Mesendoderm (in vitro differentiated cells): ENCODE measurements at regions not wholly inside any gene's neighbourhood (a gene's known extent, or its start where the extent isn't known, plus 50 kb on each side); places are given as distances from the start of the nearest gene placed in this dataset.

Experiments
- DNase-seq: peaks from one replicate; pipeline ENCODE4 v3.0.0; 2013
- H2AK5ac ChIP-seq: 2 replicates; pipeline ENCODE4 v1.6.1; 2013; ENCODE audit warnings: low read length, inconsistent platforms
- H2BK120ac ChIP-seq: 2 replicates; pipeline ENCODE4 v1.6.1; 2013; ENCODE audit warnings: low read depth, mild to moderate bottlenecking, low read length, moderate library complexity, mixed read lengths
- H2BK15ac ChIP-seq: replicated peaks from 2 replicates; pipeline ENCODE4 v1.6.1; 2013; ENCODE audit warnings: low read depth, mild to moderate bottlenecking, moderate library complexity
- H2BK5ac ChIP-seq: 2 replicates; pipeline ENCODE4 v1.6.1; 2013; ENCODE audit warnings: low read length, inconsistent platforms
- H3K18ac ChIP-seq: 2 replicates; pipeline ENCODE4 v1.6.1; 2013; ENCODE audit warnings: mild to moderate bottlenecking, low read length, mixed read lengths
- H3K23ac ChIP-seq: one replicate; pipeline ENCODE4 v1.6.1; 2013; ENCODE audit warnings: low read length
- H3K27ac ChIP-seq: 2 replicates; pipeline ENCODE4 v1.5.1; 2013; ENCODE audit warnings: low read depth, mild to moderate bottlenecking, inconsistent platforms, low read length, moderate library complexity
- H3K27me3 ChIP-seq: 2 replicates; pipeline ENCODE4 v1.6.1; 2013; ENCODE audit warnings: low read length, control low read depth, mild to moderate bottlenecking, inconsistent platforms; ENCODE audit not compliant: insufficient read depth, poor library complexity
- H3K36me3 ChIP-seq: 2 replicates; pipeline ENCODE4 v1.6.1; 2013; ENCODE audit warnings: low read length, inconsistent platforms; ENCODE audit not compliant: control insufficient read depth, insufficient read depth
- H3K4ac ChIP-seq: one replicate; pipeline ENCODE4 v1.6.1; 2013; ENCODE audit warnings: low read depth, mild to moderate bottlenecking, low read length, moderate library complexity
- H3K4me1 ChIP-seq: 2 replicates; pipeline ENCODE4 v1.6.1; 2013; ENCODE audit warnings: low read depth, low read length, inconsistent platforms; ENCODE audit not compliant: control insufficient read depth
- H3K4me2 ChIP-seq: 2 replicates; pipeline ENCODE4 v1.6.1; 2013; ENCODE audit warnings: low read length
- H3K4me3 ChIP-seq: 2 replicates; pipeline ENCODE4 v1.5.1; 2013; ENCODE audit warnings: mild to moderate bottlenecking, low read length
- H3K56ac ChIP-seq: one replicate; pipeline ENCODE4 v1.6.1; 2013; ENCODE audit warnings: low read length
- H3K79me1 ChIP-seq: 2 replicates; pipeline ENCODE4 v1.6.1; 2013; ENCODE audit warnings: low read length, inconsistent platforms
- H3K79me2 ChIP-seq: 2 replicates; pipeline ENCODE4 v1.6.1; 2013; ENCODE audit warnings: mild to moderate bottlenecking, low read length; ENCODE audit not compliant: control insufficient read depth, insufficient read depth
- H3K9ac ChIP-seq: 2 replicates; pipeline ENCODE4 v1.6.1; 2013; ENCODE audit warnings: low read length, inconsistent platforms
- H4K5ac ChIP-seq: one replicate; pipeline ENCODE4 v1.6.1; 2013; ENCODE audit warnings: low read length
- H4K8ac ChIP-seq: one replicate; pipeline ENCODE4 v1.6.1; 2013; ENCODE audit warnings: low read depth, mild to moderate bottlenecking, control low read depth, low read length, moderate library complexity
- WGBS: extraction: QIAGEN DNeasy Blood & Tissue Kit; methylation state at CpG from one replicate; pipeline ENCODE4 v1.1.7; 2013; ENCODE audit warnings: low lambda C conversion rate, missing lambda C conversion rate; ENCODE audit not compliant: insufficient coverage; ENCODE audit errors: extremely low coverage; 5-methylcytosine and 5-hydroxymethylcytosine counted together

DNA sequence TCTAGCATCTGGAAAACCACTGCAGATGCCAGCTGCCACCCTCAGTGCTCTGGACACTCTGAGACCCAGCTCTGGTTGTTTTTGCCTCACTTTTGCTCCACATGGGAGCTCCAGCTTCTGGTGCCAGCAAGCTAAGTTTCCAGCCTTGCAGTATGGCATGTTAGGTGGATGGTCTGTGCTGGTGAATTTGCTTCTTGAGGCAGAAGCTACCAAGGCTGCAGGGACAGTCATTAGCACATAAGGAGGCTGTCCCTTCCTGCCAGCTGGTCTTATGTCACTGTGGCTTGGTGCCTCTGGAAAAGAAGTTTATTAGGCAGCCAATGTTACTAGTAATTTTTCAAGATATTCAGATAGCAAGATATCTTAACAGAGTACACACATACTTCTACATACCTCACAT is 64.2 kb upstream of the CSRP2 start:
- Histone ChIP-seq H3K79me1 (no peaks in the 10 kb centered on the region), H3K9ac (no peak overlapping the region), H3K27me3 (no peaks in the 10 kb centered on the region), H2BK5ac (no peak overlapping the region), H3K56ac (no peak overlapping the region), H4K8ac (no peak overlapping the region), H3K4me3 (no peak overlapping the region), H2BK120ac (no peak overlapping the region), H2BK15ac (no peak overlapping the region), H3K4me2 (no peak overlapping the region), H2AK5ac (no peak overlapping the region), H3K23ac (no peak overlapping the region), H3K18ac (no peak overlapping the region), H4K5ac (no peak overlapping the region), H3K4ac (no peak overlapping the region), H3K36me3 (no peaks in the 10 kb centered on the region), H3K4me1 (no peaks in the 10 kb centered on the region), H3K79me2 (no peaks in the 10 kb centered on the region), H3K27ac (no peak overlapping the region)
- no peak for DNase-seq

DNA sequence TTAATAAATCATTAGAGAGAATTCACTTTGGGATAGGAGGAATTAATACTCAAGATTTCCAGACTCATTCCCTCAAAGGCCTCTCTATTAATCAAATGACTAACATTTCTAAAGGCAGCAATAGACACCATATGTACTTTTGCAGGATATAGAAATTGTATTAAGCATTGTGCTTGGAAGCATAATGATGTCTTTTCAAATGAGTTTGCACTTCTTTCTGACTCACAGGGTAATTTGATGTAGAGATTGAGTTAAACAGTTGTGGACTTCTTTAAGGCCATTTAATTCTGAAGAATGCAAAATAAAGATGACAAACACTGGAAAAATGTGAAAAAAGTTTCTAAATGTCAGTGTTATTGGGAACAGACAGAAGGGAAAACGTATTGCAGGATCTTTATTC is 63.4 kb upstream of the CSRP2 start:
- H4K5ac ChIP-seq: no peak overlapping the region
- H3K27ac ChIP-seq: no peak overlapping the region
- H3K23ac ChIP-seq: no peak overlapping the region
- no peak overlapping the region for H2BK120ac ChIP-seq
- WGBS: no CpG with 5 or more reads among the region's 1 CpG
- no peak overlapping the region for H2BK15ac ChIP-seq
- no peak overlapping the region for H3K9ac ChIP-seq
- H3K4me3 ChIP-seq: no peak overlapping the region
- H2BK5ac ChIP-seq: no peak overlapping the region
- no peaks in the 10 kb centered on the region for H3K27me3 ChIP-seq
- no peak overlapping the region for H2AK5ac ChIP-seq
- H3K4me2 ChIP-seq: no peak overlapping the region
- no peaks in the 10 kb centered on the region for H3K79me2 ChIP-seq
- no peak overlapping the region for H3K56ac ChIP-seq
- H3K4ac ChIP-seq: no peak overlapping the region
- H4K8ac ChIP-seq: no peak overlapping the region
- H3K36me3 ChIP-seq: no peaks in the 10 kb centered on the region
- no peaks in the 10 kb centered on the region for H3K4me1 ChIP-seq
- no peak for DNase-seq
- no peaks in the 10 kb centered on the region for H3K79me1 ChIP-seq
- no peak overlapping the region for H3K18ac ChIP-seq

DNA sequence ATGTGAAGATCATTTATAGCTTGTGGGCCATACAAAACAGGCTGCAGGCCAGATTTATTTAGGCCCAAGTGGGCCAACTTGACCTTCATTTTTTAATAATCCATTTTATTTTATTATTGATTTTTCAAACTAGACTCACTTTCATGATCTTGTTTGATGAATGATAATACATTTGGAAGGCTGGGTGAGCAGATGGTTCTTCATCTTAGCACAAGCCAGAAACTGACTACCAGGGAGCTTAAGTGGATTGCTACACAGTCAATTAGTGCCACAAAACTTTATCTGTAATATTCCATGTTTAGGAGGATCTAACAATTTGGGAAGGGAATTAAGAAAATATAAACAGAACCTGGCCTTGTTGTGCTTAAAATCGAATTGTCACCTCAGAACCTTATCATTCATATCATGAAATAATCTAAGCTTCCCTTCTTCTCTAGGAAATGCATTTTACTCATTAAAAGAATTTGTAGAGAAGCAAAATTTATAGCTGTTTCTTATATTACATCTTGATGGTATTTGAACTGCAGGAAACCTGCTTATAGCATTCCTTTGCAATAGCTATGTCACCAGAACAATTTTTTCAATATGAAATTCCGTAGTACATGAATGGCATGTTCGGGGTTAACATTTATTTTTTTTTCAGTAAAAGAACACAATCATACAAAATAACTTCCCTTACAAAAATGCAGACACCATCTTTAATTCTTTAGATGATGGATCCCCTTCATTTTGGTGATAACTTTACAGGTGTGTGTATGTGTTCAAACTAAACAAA is 62.0 kb upstream of the CSRP2 start:
- Histone ChIP-seq H3K4me1 (no peaks in the 10 kb centered on the region), H3K79me1 (no peaks in the 10 kb centered on the region), H2BK120ac (no peak overlapping the region)

DNA sequence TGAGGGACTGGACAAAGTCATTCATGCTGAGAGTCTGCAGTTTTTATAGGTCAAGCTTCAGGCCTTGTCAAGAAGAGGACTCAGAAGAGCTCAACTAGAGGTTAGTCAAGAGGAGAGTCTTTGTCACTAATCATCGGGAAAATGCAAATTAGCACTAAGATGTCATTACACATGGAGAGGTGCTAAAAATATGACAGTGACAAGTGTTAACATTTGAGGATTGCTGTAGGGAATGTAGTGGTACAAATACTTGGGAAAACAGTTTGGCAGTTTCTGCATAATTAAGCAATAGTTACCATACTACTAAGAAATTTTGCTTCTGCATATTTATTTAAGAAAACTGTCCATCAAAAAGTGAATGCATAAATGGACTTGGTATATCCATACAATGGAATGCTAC is 60.9 kb upstream of the CSRP2 start:
- no peak for DNase-seq
- no peaks in the 10 kb centered on the region for H3K36me3 ChIP-seq
- H2BK120ac ChIP-seq: no peak overlapping the region
- WGBS: no CpG with 5 or more reads among the region's 1 CpG
- no peak overlapping the region for H3K18ac ChIP-seq
- H3K23ac ChIP-seq: no peak overlapping the region
- no peak overlapping the region for H4K8ac ChIP-seq
- H3K79me2 ChIP-seq: no peaks in the 10 kb centered on the region
- H3K4me2 ChIP-seq: no peak overlapping the region
- no peak overlapping the region for H3K4me3 ChIP-seq
- H3K27me3 ChIP-seq: no peaks in the 10 kb centered on the region
- no peak overlapping the region for H2BK15ac ChIP-seq
- no peak overlapping the region for H3K9ac ChIP-seq
- H3K56ac ChIP-seq: no peak overlapping the region
- no peak overlapping the region for H4K5ac ChIP-seq
- no peaks in the 10 kb centered on the region for H3K79me1 ChIP-seq
- no peaks in the 10 kb centered on the region for H3K4me1 ChIP-seq
- H3K4ac ChIP-seq: no peak overlapping the region
- no peak overlapping the region for H2AK5ac ChIP-seq
- H3K27ac ChIP-seq: no peak overlapping the region
- H2BK5ac ChIP-seq: no peak overlapping the region

More for the DNA sequence above, 62.0 kb upstream of the CSRP2 start:
- H2AK5ac ChIP-seq: no peak overlapping the region
- no peak overlapping the region for H3K4ac ChIP-seq
- H3K79me2 ChIP-seq: no peaks in the 10 kb centered on the region
- H3K36me3 ChIP-seq: no peaks in the 10 kb centered on the region
- no peaks in the 10 kb centered on the region for H3K27me3 ChIP-seq
- H3K18ac ChIP-seq: no peak overlapping the region
- no peak overlapping the region for H3K56ac ChIP-seq
- no peak overlapping the region for H3K9ac ChIP-seq
- DNase-seq: no peak
- H4K8ac ChIP-seq: no peak overlapping the region
- WGBS: no CpG with 5 or more reads among the region's 3 CpGs
- no peak overlapping the region for H2BK5ac ChIP-seq
- H3K27ac ChIP-seq: no peak overlapping the region
- H3K23ac ChIP-seq: no peak overlapping the region
- H3K4me2 ChIP-seq: no peak overlapping the region
- H4K5ac ChIP-seq: no peak overlapping the region
- H3K4me3 ChIP-seq: no peak overlapping the region
- H2BK15ac ChIP-seq: no peak overlapping the region

DNA sequence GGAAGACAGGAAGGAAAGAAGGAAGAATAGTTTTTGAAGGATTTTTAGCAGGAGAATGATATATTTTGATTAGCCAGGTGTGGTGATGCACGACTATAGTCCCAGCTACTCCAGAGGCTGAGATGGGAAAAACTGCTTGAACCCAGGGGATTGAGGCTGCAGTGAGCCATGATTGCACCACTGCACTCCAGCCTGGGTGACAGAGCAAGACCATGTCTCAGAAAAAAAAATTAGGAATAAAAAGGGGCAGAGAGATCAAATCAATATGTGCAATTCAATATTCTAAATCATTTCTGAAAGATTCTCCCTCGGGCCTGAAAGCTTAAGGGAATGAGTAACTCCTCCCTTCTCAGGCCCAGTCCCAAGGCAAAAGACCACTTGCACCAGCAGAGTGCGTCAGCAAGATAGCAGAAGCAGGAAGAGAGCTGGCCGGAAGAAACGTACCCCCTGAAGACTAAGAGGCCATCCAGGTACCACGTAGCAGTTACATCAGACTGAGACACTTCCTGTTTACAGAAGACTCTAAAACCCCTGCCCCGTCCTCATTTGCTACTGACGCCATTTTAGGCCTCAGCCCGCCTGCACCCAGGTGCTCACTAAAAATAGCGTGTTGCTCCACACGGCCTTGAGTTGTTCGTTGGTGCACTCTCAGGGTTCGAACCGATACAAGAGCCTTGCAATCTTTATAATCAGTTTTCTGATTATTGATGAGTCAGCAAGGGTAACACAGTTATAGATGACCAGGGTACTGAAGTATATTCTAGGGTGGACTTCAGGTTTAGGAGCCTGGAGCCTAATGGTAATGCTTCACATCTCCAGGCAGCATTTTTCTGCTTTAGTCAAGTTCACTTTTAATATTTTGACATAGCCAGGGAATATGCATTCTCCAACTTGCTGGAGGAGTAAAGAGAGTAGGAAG is 57.7 kb upstream of the CSRP2 start:
- Histone ChIP-seq H3K27me3 (no peaks in the 10 kb centered on the region), H2BK5ac (no peak overlapping the region), H2BK15ac (no peak overlapping the region), H3K9ac (no peak overlapping the region), H3K36me3 (no peaks in the 10 kb centered on the region), H3K4me1 (no peaks in the 10 kb centered on the region), H2BK120ac (no peak overlapping the region), H3K56ac (no peak overlapping the region), H4K8ac (no peak overlapping the region), H3K18ac (no peak overlapping the region), H3K23ac (no peak overlapping the region), H3K4me2 (no peak overlapping the region), H2AK5ac (no peak overlapping the region), H3K27ac (no peak overlapping the region), H3K79me1 (no peaks in the 10 kb centered on the region), H3K4ac (no peak overlapping the region), H3K79me2 (no peaks in the 10 kb centered on the region), H3K4me3 (no peak overlapping the region), H4K5ac (no peak overlapping the region)
- WGBS: no CpG with 5 or more reads among the region's 14 CpGs
- DNase-seq: peak; percentile 31
